Natural killer cell treated with Interleukin-12 subunit alpha and Interleukin-12 subunit beta and Interleukin-15 and Interleukin-18, amount 100 ng/mL, for 72 hours (primary cell): ENCODE measurements at regions not wholly inside any gene's neighbourhood (a gene's known extent, or its start where the extent isn't known, plus 50 kb on each side); places are given as distances from the start of the nearest gene placed in this dataset.

Source experiments
- ATAC-seq, 2 donors: fragments of 150-1000 bp; cut with Tn5 transposase in 1 of 2; sonication (Bioruptor Pico), chemical (Tn5 transposase) in 1 of 2; 2 replicates each; pipeline ENCODE4 v1.10.0; 2021
- DNase-seq: peaks from one replicate; pipeline ENCODE4 v3.0.0; 2022; ENCODE audit warnings: low spot score
- H3K27ac Mint-ChIP-seq, 2 donors: 1 replicate in 1 of 2; 2 replicates in 1 of 2; pipeline ENCODE4 v1.8.0; 2022; ENCODE audit warnings: mixed read lengths in 2 of 2, mild to moderate bottlenecking in 1 of 2, moderate library complexity in 1 of 2
- H3K27me3 Mint-ChIP-seq, 2 donors: 1 replicate in 1 of 2; 2 replicates in 1 of 2; pipeline ENCODE4 v1.8.0; 2022; ENCODE audit warnings: mixed read lengths in 2 of 2
- H3K36me3 Mint-ChIP-seq: one replicate; pipeline ENCODE4 v1.8.0; 2022; ENCODE audit warnings: mixed read lengths
- H3K4me1 Mint-ChIP-seq, 2 donors: 1 replicate in 1 of 2; 2 replicates in 1 of 2; pipeline ENCODE4 v1.8.0; 2022; ENCODE audit warnings: low read depth in 2 of 2, mixed read lengths in 2 of 2, mild to moderate bottlenecking in 1 of 2
- H3K4me3 Mint-ChIP-seq: one replicate; pipeline ENCODE4 v1.8.0; 2022; ENCODE audit warnings: mixed read lengths
- H3K9me3 Mint-ChIP-seq: 2 replicates; pipeline ENCODE4 v1.8.0; 2022; ENCODE audit warnings: mixed read lengths

- Mint-ChIP-seq H3K4me3 (no peak overlapping the region), H3K27me3 (peaks cover 16 to 27% of the 10 kb centered on the region in 2 donors), H3K27ac (no peak overlapping the region), H3K9me3 (no peaks in the 10 kb centered on the region), H3K36me3 (no peaks in the 10 kb centered on the region), H3K4me1 (no peaks in the 10 kb centered on the region)
- no peak for ATAC-seq
- no peak for DNase-seq
Measured at GRCh38 chr10:91054325-91054724, 133.4 kb upstream of the ANKRD1 start.

DNA sequence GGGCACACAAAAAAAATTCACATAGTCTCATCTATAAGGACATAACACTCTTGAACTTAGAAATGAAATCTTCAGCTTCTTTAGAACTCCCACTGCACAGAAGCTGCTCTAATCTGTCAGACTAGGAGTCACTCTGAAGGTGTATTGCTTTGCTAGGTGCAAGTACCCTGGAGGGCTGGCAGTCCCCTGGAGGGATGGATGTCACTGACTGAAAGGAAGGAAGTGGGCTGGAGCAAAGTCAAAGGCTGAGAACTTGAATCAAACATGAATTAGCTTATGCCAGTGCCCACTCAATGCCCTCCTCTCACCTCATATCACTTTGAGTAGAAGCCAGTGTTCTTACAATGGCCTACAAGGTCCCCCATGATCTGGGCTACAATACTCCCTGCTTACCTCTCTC is 140.3 kb upstream of the ANKRD1 start:
- no peak for DNase-seq
- no peaks in the 10 kb centered on the region for H3K36me3 Mint-ChIP-seq
- no peak overlapping the region for H3K27ac Mint-ChIP-seq
- H3K9me3 Mint-ChIP-seq: no peaks in the 10 kb centered on the region
- H3K27me3 Mint-ChIP-seq: peaks cover 22 to 23% of the 10 kb centered on the region in 2 donors
- no peak for ATAC-seq
- no peaks in the 10 kb centered on the region for H3K4me1 Mint-ChIP-seq
- no peak overlapping the region for H3K4me3 Mint-ChIP-seq

- Mint-ChIP-seq H3K27ac (no peak overlapping the region), H3K9me3 (no peaks in the 10 kb centered on the region), H3K4me3 (no peak overlapping the region), H3K4me1 (no peaks in the 10 kb centered on the region), H3K36me3 (no peaks in the 10 kb centered on the region), H3K27me3 (peaks cover 26 to 27% of the 10 kb centered on the region in 2 donors)
- no peak for ATAC-seq
- no peak for DNase-seq
Measured at GRCh38 chr10:91061608-91062007, 140.7 kb upstream of the ANKRD1 start.

- no peak for ATAC-seq
- H3K4me3 Mint-ChIP-seq: no peak overlapping the region
Measured at GRCh38 chr10:91062091-91062490, 141.2 kb upstream of the ANKRD1 start.

DNA sequence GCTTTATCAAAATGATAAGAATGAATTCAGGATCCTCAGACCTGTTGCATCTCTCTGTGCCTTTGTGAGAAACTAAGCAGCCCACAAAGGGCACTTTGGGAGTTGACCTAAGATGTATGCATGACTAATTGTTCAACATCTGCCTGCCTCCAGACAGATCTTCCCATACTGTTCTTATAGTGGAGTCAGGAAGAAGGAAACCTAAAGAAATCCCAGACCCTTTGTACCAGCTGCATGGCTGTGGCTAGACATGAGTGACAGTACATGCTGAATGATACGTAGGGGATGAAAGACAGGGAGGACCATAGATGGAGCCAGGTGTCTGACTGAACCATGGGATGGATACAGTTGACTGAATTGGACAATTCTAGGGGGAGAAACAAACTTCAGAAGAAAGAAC is 148.7 kb upstream of the PCGF5 start:
- Mint-ChIP-seq H3K27ac (no peak overlapping the region), H3K4me1 (no peaks in the 10 kb centered on the region), H3K4me3 (no peak overlapping the region), H3K9me3 (no peaks in the 10 kb centered on the region), H3K36me3 (no peaks in the 10 kb centered on the region), H3K27me3 (peaks cover 24 to 26% of the 10 kb centered on the region in 2 donors)
- DNase-seq (no peak), ATAC-seq (no peak)

More at GRCh38 chr10:91062091-91062490, 141.2 kb upstream of the ANKRD1 start:
- no peaks in the 10 kb centered on the region for H3K9me3 Mint-ChIP-seq
- no peaks in the 10 kb centered on the region for H3K4me1 Mint-ChIP-seq
- DNase-seq: no peak
- peaks cover 26 to 28% of the 10 kb centered on the region in 2 donors for H3K27me3 Mint-ChIP-seq
- no peaks in the 10 kb centered on the region for H3K36me3 Mint-ChIP-seq
- no peak overlapping the region for H3K27ac Mint-ChIP-seq

GRCh38 chr10:91073286-91073979 is 147.0 kb upstream of the PCGF5 start:
- ATAC-seq (no peak), DNase-seq (no peak)
- Mint-ChIP-seq H3K36me3 (no peaks in the 10 kb centered on the region), H3K4me3 (no peak overlapping the region), H3K4me1 (no peaks in the 10 kb centered on the region), H3K27ac (no peak overlapping the region), H3K9me3 (no peaks in the 10 kb centered on the region), H3K27me3 (peaks cover 30 to 41% of the 10 kb centered on the region in 2 donors)

- ATAC-seq (no peak), DNase-seq (no peak)
- H3K4me3 Mint-ChIP-seq: no peak overlapping the region
- H3K27ac Mint-ChIP-seq: no peak overlapping the region
- no peaks in the 10 kb centered on the region for H3K36me3 Mint-ChIP-seq
- no peaks in the 10 kb centered on the region for H3K9me3 Mint-ChIP-seq
- H3K27me3 Mint-ChIP-seq: peaks cover 33 to 57% of the 10 kb centered on the region in 2 donors
- no peaks in the 10 kb centered on the region for H3K4me1 Mint-ChIP-seq
Measured at GRCh38 chr10:91076991-91077548, 143.4 kb upstream of the PCGF5 start.

DNA sequence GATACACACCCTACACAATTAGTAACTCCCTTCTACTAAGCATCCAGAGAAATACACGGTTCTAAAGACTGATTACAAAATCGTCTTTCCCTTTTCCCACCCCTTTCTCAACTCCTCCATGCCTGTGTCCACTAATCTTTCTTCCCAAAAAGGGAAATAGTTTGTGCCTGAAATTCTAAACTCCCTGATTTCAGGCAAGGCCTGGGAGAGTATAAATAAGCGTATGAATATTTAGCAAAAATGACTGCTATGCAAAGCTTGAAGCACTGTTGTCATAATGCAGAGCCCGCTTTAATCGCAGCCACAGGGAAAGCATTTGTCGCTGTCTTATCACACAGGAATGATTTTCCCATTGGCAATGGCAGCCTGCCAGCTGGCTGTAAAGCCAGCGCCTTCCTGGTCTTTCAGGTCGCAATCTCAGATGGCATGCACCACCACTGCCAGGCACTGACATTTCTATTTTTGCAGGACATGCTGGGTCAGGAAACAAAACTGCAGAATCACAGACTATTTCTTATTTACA is 142.9 kb upstream of the PCGF5 start:
- no peaks in the 10 kb centered on the region for H3K36me3 Mint-ChIP-seq
- no peak overlapping the region for H3K4me3 Mint-ChIP-seq
- H3K27ac Mint-ChIP-seq: no peak overlapping the region
- H3K27me3 Mint-ChIP-seq: peaks cover 29 to 51% of the 10 kb centered on the region in 2 donors
- H3K4me1 Mint-ChIP-seq: no peaks in the 10 kb centered on the region
- ATAC-seq (no peak), DNase-seq (no peak)
- no peaks in the 10 kb centered on the region for H3K9me3 Mint-ChIP-seq

- no peaks in the 10 kb centered on the region for H3K9me3 Mint-ChIP-seq
- no peak overlapping the region for H3K27ac Mint-ChIP-seq
- DNase-seq (no peak), ATAC-seq (peak in 1 of 2 donors; percentile 11)
- H3K36me3 Mint-ChIP-seq: no peaks in the 10 kb centered on the region
- H3K4me1 Mint-ChIP-seq: no peaks in the 10 kb centered on the region
- H3K27me3 Mint-ChIP-seq: peaks cover 27 to 43% of the 10 kb centered on the region in 2 donors
- H3K4me3 Mint-ChIP-seq: no peak overlapping the region
Measured at GRCh38 chr10:91080776-91081175, 139.7 kb upstream of the PCGF5 start.

GRCh38 chr10:91082447-91082846 is 138.0 kb upstream of the PCGF5 start:
- H3K4me3 Mint-ChIP-seq: no peak overlapping the region
- H3K27ac Mint-ChIP-seq: no peak overlapping the region
- DNase-seq (no peak), ATAC-seq (no peak)
- H3K27me3 Mint-ChIP-seq: peaks cover 25 to 46% of the 10 kb centered on the region in 2 donors
- H3K36me3 Mint-ChIP-seq: no peaks in the 10 kb centered on the region
- H3K9me3 Mint-ChIP-seq: no peaks in the 10 kb centered on the region
- H3K4me1 Mint-ChIP-seq: no peaks in the 10 kb centered on the region

GRCh38 chr10:91088300-91089140 is 131.9 kb upstream of the PCGF5 start:
- ATAC-seq: no peak

DNA sequence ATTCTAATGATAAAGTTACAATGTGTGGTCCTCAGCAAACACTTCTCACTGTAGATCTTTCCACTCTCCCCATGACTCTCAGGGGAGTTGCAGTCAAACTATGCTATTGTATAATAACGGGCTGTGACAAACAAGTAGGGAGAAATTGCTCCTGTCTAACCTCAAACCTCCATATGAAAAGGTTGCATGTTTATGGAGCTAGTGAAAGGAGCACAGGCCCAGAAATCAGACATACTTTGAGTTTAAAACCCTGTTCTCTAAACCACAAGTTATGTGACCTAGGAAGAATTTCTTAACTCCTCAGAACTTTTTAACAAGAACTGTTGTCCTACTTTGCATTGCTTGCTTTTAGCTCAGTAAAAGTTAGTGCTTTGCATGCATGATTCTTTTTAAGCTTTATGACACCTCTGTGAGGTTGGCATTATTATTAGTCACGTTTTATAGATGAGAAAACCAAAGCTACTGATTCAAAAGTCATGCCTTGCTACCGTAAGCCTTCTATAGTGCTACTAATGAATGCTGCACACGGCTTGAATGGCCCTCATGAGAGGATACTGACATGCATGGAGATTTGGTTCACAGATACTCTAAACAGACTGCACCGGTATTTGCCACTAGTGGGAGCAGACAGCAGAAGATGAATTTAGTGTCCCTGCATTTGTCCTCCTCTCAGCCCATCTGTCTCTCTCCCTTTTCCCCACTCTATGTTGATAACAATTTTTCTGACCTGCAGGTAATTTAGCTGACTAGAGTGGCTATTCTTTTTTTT is 129.5 kb upstream of the PCGF5 start:
- peaks cover 12% of the 10 kb centered on the region for H3K36me3 Mint-ChIP-seq
- H3K4me3 Mint-ChIP-seq: no peak overlapping the region
- H3K4me1 Mint-ChIP-seq: no peaks in the 10 kb centered on the region
- no peak for DNase-seq
- H3K9me3 Mint-ChIP-seq: peaks cover 4% of the 10 kb centered on the region
- H3K27me3 Mint-ChIP-seq: peaks cover 22 to 27% of the 10 kb centered on the region in 2 donors
- no peak for ATAC-seq
- no peak overlapping the region for H3K27ac Mint-ChIP-seq

More at GRCh38 chr10:91088300-91089140, 131.9 kb upstream of the PCGF5 start:
- Mint-ChIP-seq H3K27me3 (peaks cover 16 to 17% of the 10 kb centered on the region in 2 donors), H3K9me3 (no peaks in the 10 kb centered on the region), H3K4me3 (no peak overlapping the region), H3K27ac (no peak overlapping the region), H3K36me3 (no peaks in the 10 kb centered on the region), H3K4me1 (no peaks in the 10 kb centered on the region)
- no peak for DNase-seq

DNA sequence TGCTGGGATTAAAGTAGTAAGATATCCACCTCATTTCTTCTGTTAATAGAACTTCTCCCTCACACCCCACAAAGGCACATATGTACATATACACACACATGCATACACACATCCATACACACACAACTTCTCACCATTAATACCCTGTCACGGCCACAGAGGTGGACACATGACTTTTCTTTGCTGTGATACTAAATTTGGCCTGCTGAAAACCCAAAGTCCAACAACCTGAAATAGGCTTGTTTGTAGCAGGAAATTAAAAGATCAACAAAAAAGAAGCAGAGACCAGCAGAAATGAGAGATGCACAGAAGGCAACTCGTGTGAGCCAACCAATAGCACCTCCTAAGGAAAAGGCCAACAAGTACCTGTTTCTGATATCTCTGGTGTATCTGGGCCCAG is 128.7 kb upstream of the PCGF5 start:
- H3K4me1 Mint-ChIP-seq: no peaks in the 10 kb centered on the region

More for the DNA sequence above, 128.7 kb upstream of the PCGF5 start:
- Mint-ChIP-seq H3K9me3 (peaks cover 4% of the 10 kb centered on the region), H3K36me3 (peaks cover 12% of the 10 kb centered on the region), H3K27ac (no peak overlapping the region), H3K27me3 (peaks cover 20 to 21% of the 10 kb centered on the region in 2 donors), H3K4me3 (no peak overlapping the region)
- ATAC-seq: no peak
- no peak for DNase-seq
